HG03139 (cell line): ENCODE measurements at regions not wholly inside any gene's neighbourhood (a gene's known extent, or its start where the extent isn't known, plus 50 kb on each side); places are given as distances from the start of the nearest gene placed in this dataset.
"Not testable (repeated sequence)": the region's sequence is repeated elsewhere in the genome, so short reads cannot be mapped to it uniquely, and the experiment has no call there.

Source experiments
- ATAC-seq: cut with Tn5 transposase; IDR thresholded peaks from one replicate; pipeline ENCODE4 v1.9.1; 2021; ENCODE audit not compliant: unreplicated experiment

- no peak for ATAC-seq
Observed at GRCh38 chr20:52446421-52447224, 255.0 kb upstream of the ZFP64 start.

GRCh38 chr20:52444455-52444854 is 252.9 kb upstream of the ZFP64 start:
- ATAC-seq = no peak

GRCh38 chr20:52443874-52444273 is 252.3 kb upstream of the ZFP64 start:
- ATAC-seq = no peak

GRCh38 chr20:52441710-52442109 is 250.1 kb upstream of the ZFP64 start:
- no peak for ATAC-seq

- no peak for ATAC-seq
Observed at GRCh38 chr20:52439375-52439774, 247.8 kb upstream of the ZFP64 start.

- ATAC-seq = no peak
Observed at GRCh38 chr20:52438326-52438963, 246.9 kb upstream of the ZFP64 start.

- ATAC-seq = no peak
Observed at GRCh38 chr20:52434453-52434852, 242.9 kb upstream of the ZFP64 start.

GRCh38 chr20:52434041-52434425 is 242.5 kb upstream of the ZFP64 start:
- no peak for ATAC-seq

- no peak for ATAC-seq
Observed at GRCh38 chr20:52433326-52434040, 241.9 kb upstream of the ZFP64 start.

- no peak for ATAC-seq
Observed at GRCh38 chr20:52432740-52433139, 241.2 kb upstream of the ZFP64 start.

GRCh38 chr20:52429029-52429428 is 237.4 kb upstream of the ZFP64 start:
- ATAC-seq = no peak

GRCh38 chr20:52427960-52428359 is 236.4 kb upstream of the ZFP64 start:
- ATAC-seq = no peak

GRCh38 chr20:52426856-52427255 is 235.3 kb upstream of the ZFP64 start:
- no peak for ATAC-seq

GRCh38 chr20:52425701-52426100 is 234.1 kb upstream of the ZFP64 start:
- ATAC-seq = no peak

GRCh38 chr20:52425253-52425652 is 233.7 kb upstream of the ZFP64 start:
- no peak for ATAC-seq

- not testable (repeated sequence) for ATAC-seq
Observed at GRCh38 chr20:52424357-52424942, 232.9 kb upstream of the ZFP64 start.

- ATAC-seq = not testable (repeated sequence)
Observed at GRCh38 chr20:52423536-52424140, 232.1 kb upstream of the ZFP64 start.

- no peak for ATAC-seq
Observed at GRCh38 chr20:52422574-52423336, 231.2 kb upstream of the ZFP64 start.

GRCh38 chr20:52420805-52421204 is 229.2 kb upstream of the ZFP64 start:
- ATAC-seq = no peak

- ATAC-seq = no peak
Observed at GRCh38 chr20:52419205-52419604, 227.6 kb upstream of the ZFP64 start.
